ENCODE measurements at regions not wholly inside any gene's neighbourhood (a gene's known extent, or its start where the extent isn't known, plus 50 kb on each side); places are given as distances from the start of the nearest gene placed in this dataset.

GRCh38 chr4:14218641-14219040 lies 591.1 kb upstream of the BOD1L1 start:
- TF ChIP-seq CTCF (IDR thresholded peaks at IDR 0.05) (no peak), EP300 (IDR thresholded peaks at IDR 0.05) (no peak), POLR2AphosphoS5 (IDR thresholded peaks at IDR 0.05) (no peak)

Data from esophagus muscularis mucosa (tissue), 4 donors.